T-helper 1 cell (primary cell): ENCODE measurements at regions not wholly inside any gene's neighbourhood (a gene's known extent, or its start where the extent isn't known, plus 50 kb on each side); places are given as distances from the start of the nearest gene placed in this dataset.

Source experiments
- DNase-seq, 5 donors: peaks; one replicate each; pipeline ENCODE4 v3.0.0-alpha.2; 2012 to 2020

DNA sequence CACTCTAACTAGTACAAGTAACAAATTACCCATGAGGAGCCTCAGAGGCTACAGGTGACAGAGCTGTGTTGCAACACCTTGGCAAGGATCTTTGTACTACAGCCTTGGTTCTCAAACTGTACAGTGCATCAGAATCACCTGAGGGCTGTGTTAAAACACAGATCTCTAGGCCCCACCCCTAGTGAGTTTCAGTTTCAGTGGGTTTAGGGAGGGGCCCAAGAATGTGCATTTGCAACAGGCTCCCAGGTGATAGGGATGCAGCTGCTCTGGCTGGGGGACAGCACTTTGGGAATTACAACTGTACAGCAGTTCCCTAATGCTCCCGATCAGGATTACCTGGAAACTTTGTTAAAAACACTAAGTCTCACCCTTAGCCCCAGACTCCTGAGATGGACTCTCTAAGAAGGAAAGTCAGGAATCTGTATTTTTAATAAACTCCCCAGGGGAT is 66.1 kb upstream of the NR2F2 start:
- no peak for DNase-seq

GRCh38 chr15:96264801-96265515 is 65.5 kb upstream of the NR2F2 start:
- DNase-seq: no peak

DNA sequence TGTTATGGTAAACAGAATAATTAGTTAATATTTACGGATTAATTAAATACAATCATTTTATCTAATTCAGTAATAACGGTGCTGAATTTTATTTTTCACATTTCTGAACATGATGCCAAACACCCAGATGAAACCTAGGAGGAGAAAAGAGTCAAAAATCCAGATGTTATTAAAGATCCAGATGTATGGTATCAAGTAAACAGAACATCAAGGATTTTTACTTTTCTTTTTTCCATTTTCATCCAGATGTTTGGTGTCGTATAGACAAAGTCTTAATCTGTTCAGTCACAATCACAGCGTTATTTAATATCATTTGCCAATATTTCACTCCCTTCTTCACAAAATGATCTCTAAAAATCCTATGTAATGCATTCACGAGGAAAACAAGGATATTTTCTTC is 64.0 kb upstream of the NR2F2 start:
- no peak for DNase-seq

DNA sequence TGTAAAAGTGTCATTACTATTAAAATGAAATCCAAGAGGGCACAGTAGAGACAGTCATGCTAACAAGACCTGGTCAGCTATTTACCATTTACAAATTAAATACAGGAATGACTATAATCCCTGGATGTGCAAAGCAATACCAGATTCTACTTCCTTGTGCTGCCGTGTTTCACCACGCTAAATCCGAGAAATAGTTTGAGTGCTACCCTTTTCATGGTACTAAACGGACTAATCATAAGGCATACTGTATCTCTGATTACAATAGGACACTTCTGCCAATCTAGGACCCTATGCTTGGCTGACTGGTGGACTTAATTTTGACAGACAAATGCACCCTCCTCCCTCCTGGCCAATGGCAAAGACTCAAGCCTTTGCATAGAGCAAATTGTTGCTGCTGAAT is 63.0 kb upstream of the NR2F2 start:
- DNase-seq: no peak

GRCh38 chr15:96268442-96269204 is 61.9 kb upstream of the NR2F2 start:
- DNase-seq: no peak

DNA sequence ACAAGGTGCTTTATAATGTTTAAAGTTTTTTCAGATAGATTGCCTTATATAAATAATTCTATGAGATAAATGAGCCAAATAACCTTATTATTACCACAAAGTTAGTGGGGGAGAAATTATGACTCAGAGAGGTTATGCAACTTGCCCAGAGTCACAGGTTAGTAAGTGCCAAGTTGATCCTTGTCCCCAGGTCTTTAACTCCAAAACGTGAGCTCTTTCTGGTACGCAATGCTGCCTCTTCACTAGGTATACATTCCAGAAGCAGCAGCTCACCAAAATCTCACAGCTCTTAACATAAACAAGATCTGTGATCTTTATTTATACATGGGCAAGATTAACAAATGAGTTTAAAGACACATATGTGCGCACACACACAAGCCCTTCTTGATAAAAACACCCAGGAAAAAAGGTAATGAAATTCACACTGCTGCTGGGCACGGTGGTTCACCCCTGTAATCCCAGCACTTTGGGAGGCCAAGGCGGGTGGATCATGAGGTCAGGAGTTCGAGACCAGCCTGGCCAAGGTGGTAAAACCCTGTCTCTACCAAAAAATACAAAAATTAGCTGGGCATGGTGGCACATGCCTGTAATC is 59.8 kb upstream of the NR2F2 start:
- no peak for DNase-seq

DNA sequence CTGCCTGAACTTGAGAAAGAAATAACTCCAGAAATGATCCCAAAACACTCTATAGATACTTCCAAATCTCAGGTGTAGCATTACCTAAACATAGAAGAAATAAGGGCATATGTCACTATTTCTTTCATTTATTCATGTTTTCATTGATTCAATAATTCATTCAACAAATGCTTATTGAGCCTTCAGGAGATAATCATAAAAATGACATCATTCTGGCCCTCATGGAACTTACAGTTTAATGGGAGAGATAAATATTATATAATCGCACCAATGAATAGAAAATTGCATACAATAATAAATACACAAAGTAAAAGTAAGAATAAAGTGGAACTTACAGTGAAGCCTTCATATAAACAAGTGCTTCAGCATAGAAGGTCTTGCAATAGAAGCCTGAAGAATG is 58.1 kb upstream of the NR2F2 start:
- no peak for DNase-seq

- no peak for DNase-seq
Observed at GRCh38 chr15:96273317-96274086, 57.0 kb upstream of the NR2F2 start.

- no peak for DNase-seq
Observed at GRCh38 chr15:96274087-96274440, 56.4 kb upstream of the NR2F2 start.

DNA sequence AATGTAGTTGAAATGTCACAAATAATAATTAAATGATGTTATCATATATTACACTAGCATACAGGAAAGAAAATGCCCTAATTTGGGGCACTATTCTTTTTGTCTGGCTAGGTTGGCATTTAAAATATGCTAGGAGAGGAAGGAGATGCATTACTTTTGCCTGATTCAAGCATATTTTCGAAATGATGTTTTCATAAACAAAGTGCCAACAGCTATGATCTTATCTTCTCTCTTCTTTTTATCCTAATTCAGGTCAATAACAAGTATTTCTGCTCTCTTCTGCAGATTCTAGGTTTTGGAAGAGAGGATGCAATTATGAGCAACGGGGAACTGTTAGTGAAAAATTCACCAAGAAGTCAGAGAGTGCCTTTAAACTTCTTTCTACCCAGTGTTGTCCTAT is 55.8 kb upstream of the NR2F2 start:
- no peak for DNase-seq

- DNase-seq: no peak
Observed at GRCh38 chr15:96276438-96277210, 53.9 kb upstream of the NR2F2 start.
